H9 (cell line): ENCODE measurements at regions not wholly inside any gene's neighbourhood (a gene's known extent, or its start where the extent isn't known, plus 50 kb on each side); places are given as distances from the start of the nearest gene placed in this dataset.

Experiments
- DNase-seq: peaks from one replicate; pipeline ENCODE4 v3.0.0-alpha.2; 2017
- H2AFZ ChIP-seq: one replicate; pipeline ENCODE4 v1.6.1; 2013; ENCODE audit warnings: mild to moderate bottlenecking, low read length, control low read depth, moderate library complexity
- H2AK5ac ChIP-seq: 2 replicates; pipeline ENCODE4 v1.6.1; 2013; ENCODE audit warnings: low read length, control low read depth, mixed read lengths; ENCODE audit not compliant: insufficient read length
- H2BK120ac ChIP-seq: one replicate; pipeline ENCODE4 v1.6.1; 2013; ENCODE audit warnings: low read depth, mild to moderate bottlenecking, low read length, control low read depth, inconsistent platforms; ENCODE audit not compliant: poor library complexity, severe bottlenecking
- H2BK12ac ChIP-seq: 2 replicates; pipeline ENCODE4 v1.6.1; 2013; ENCODE audit warnings: low read length, control low read depth, mixed read lengths, low read depth; ENCODE audit not compliant: insufficient read length
- H2BK15ac ChIP-seq: 2 replicates; pipeline ENCODE4 v1.6.1; 2013; ENCODE audit warnings: low read depth, low read length, control low read depth
- H2BK20ac ChIP-seq: one replicate; pipeline ENCODE4 v1.6.1; 2013; ENCODE audit warnings: low read depth, mild to moderate bottlenecking, low read length, control low read depth, inconsistent platforms; ENCODE audit not compliant: poor library complexity, severe bottlenecking
- H2BK5ac ChIP-seq: 2 replicates; pipeline ENCODE4 v1.6.1; 2013; ENCODE audit warnings: low read length, control low read depth, mixed read lengths; ENCODE audit not compliant: insufficient read length
- H3K14ac ChIP-seq: 2 replicates; pipeline ENCODE4 v1.6.1; 2013; ENCODE audit warnings: low read length, control low read depth; ENCODE audit not compliant: insufficient read depth
- H3K18ac ChIP-seq: 2 replicates; pipeline ENCODE4 v1.6.1; 2013; ENCODE audit warnings: low read depth, mild to moderate bottlenecking, mixed read lengths, low read length, control low read depth; ENCODE audit not compliant: insufficient read length
- H3K23ac ChIP-seq: 2 replicates; pipeline ENCODE4 v1.6.1; 2013; ENCODE audit warnings: low read length, control low read depth, mixed read lengths, low read depth; ENCODE audit not compliant: insufficient read length
- H3K23me2 ChIP-seq: 2 replicates; pipeline ENCODE4 v1.6.1; 2013; ENCODE audit warnings: low read depth, mild to moderate bottlenecking, mixed read lengths, low read length, control low read depth; ENCODE audit not compliant: insufficient read length, poor library complexity, severe bottlenecking
- H3K27ac ChIP-seq: 2 replicates; pipeline ENCODE4 v1.5.1; 2013; ENCODE audit warnings: low read length, control low read depth, mixed read lengths, low read depth; ENCODE audit not compliant: insufficient read length
- H3K27me3 ChIP-seq: 2 replicates; pipeline ENCODE4 v1.6.1; 2013; ENCODE audit warnings: low read length, control low read depth, inconsistent platforms; ENCODE audit not compliant: insufficient read depth
- H3K4ac ChIP-seq: 2 replicates; pipeline ENCODE4 v1.6.1; 2013; ENCODE audit warnings: low read depth, mild to moderate bottlenecking, control low read depth, inconsistent platforms, low read length, moderate library complexity
- H3K4me1 ChIP-seq: 2 replicates; pipeline ENCODE4 v1.6.1; 2013; ENCODE audit warnings: low read length, control low read depth, inconsistent platforms; ENCODE audit not compliant: insufficient read depth
- H3K4me2 ChIP-seq: 2 replicates; pipeline ENCODE4 v1.6.1; 2013; ENCODE audit warnings: low read length, control low read depth, mixed read lengths; ENCODE audit not compliant: insufficient read length, insufficient read depth
- H3K56ac ChIP-seq: 2 replicates; pipeline ENCODE4 v1.6.1; 2013; ENCODE audit warnings: low read depth, mild to moderate bottlenecking, mixed read lengths, low read length, control low read depth; ENCODE audit not compliant: insufficient read length
- H3K79me1 ChIP-seq: 2 replicates; pipeline ENCODE4 v1.6.1; 2013; ENCODE audit warnings: low read depth, mild to moderate bottlenecking, moderate library complexity, low read length, control low read depth, inconsistent platforms; ENCODE audit not compliant: insufficient read depth, poor library complexity, severe bottlenecking
- H3K79me2 ChIP-seq: 2 replicates; pipeline ENCODE4 v1.6.1; 2013; ENCODE audit warnings: low read length, control low read depth, inconsistent platforms; ENCODE audit not compliant: insufficient read depth
- H3K9ac ChIP-seq: 2 replicates; pipeline ENCODE4 v1.6.1; 2013; ENCODE audit warnings: low read length, control low read depth, mixed read lengths; ENCODE audit not compliant: insufficient read length; ENCODE audit errors: extremely low read depth
- H3K9me3 ChIP-seq: one replicate; pipeline ENCODE4 v1.6.1; 2013; ENCODE audit warnings: low read depth, low read length, inconsistent platforms; ENCODE audit not compliant: control insufficient read depth
- H3T11ph ChIP-seq: one replicate; pipeline ENCODE4 v1.6.1; 2013; ENCODE audit warnings: mild to moderate bottlenecking, low read length, control low read depth, inconsistent platforms
- H4K20me1 ChIP-seq: one replicate; pipeline ENCODE4 v1.6.1; 2013; ENCODE audit not compliant: control insufficient read depth, insufficient read length, insufficient read depth
- H4K5ac ChIP-seq: 2 replicates; pipeline ENCODE4 v1.6.1; 2013; ENCODE audit warnings: low read depth, mild to moderate bottlenecking, mixed read lengths, low read length, control low read depth; ENCODE audit not compliant: insufficient read length
- H4K8ac ChIP-seq: replicated peaks from 2 replicates; pipeline ENCODE4 v1.6.1; 2013; ENCODE audit warnings: low read length, control low read depth, mixed read lengths, low read depth; ENCODE audit not compliant: insufficient read length
- H4K91ac ChIP-seq: 2 replicates; pipeline ENCODE4 v1.6.1; 2013; ENCODE audit warnings: low read depth, mild to moderate bottlenecking, moderate library complexity, mixed read lengths, low read length, control low read depth; ENCODE audit not compliant: insufficient read length
- H3K27ac Mint-ChIP-seq, 3 experiments: 2 replicates in 2 of 3; 3 replicates in 1 of 3; pipeline ENCODE4 v1.8.0; 2020 to 2021; ENCODE audit warnings: mixed read lengths in 3 of 3, mild to moderate bottlenecking in 1 of 3, moderate library complexity in 1 of 3
- H3K27me3 Mint-ChIP-seq: 2 replicates; pipeline ENCODE4 v1.8.0; 2021; ENCODE audit warnings: low read depth, mild to moderate bottlenecking, moderate library complexity, mixed read lengths
- H3K36me3 Mint-ChIP-seq, 3 experiments: 2 replicates in 2 of 3; 3 replicates in 1 of 3; pipeline ENCODE4 v1.8.0; 2020 to 2021; ENCODE audit warnings: low read depth in 3 of 3, mixed read lengths in 3 of 3; ENCODE audit not compliant: insufficient read depth in 1 of 3
- H3K4me1 Mint-ChIP-seq, 2 experiments: 2 replicates each; pipeline ENCODE4 v1.8.0; 2020; ENCODE audit warnings: mixed read lengths in 2 of 2
- H3K4me3 Mint-ChIP-seq, 2 experiments: 2 replicates in 1 of 2; 3 replicates in 1 of 2; pipeline ENCODE4 v1.8.0; 2020 to 2021; ENCODE audit warnings: mild to moderate bottlenecking in 2 of 2, mixed read lengths in 2 of 2, moderate library complexity in 1 of 2
- H3K9me3 Mint-ChIP-seq, 2 experiments: 2 replicates in 1 of 2; 3 replicates in 1 of 2; pipeline ENCODE4 v1.8.0; 2020; ENCODE audit warnings: mild to moderate bottlenecking in 2 of 2, mixed read lengths in 2 of 2, moderate library complexity in 1 of 2
- TF ChIP-seq, protein P1 (sequence below): fragments of 200-600 bp; sonication (generic); conservative IDR thresholded peaks from 3 replicates; pipeline ENCODE4 v1.8.0; 2021; ENCODE audit warnings: antibody characterized with exemption, mild to moderate bottlenecking

DNA sequence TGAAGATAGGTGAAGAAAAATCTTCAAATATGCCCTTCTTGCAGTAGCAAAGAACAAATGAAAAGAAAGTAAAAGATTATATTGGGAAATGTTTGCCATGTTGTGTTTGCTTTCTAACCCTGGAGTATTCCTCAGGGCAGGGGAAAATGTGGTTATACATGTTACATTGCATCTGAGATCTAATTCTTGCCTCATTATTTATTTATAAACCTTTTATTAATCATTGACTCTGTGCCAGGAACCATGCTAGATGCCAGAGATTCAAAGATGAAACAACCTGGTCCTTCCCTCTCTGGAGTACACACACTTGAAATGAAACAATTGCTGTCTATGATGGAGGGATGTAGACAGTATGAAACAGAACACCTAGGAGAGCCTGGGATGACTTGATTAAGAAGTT, 128.1 kb upstream of the HMGA2 start:
- H3K9me3 ChIP-seq, result no peaks in the 10 kb centered on the region
- no peak overlapping the region for H2BK5ac ChIP-seq
- no peak overlapping the region for H2AK5ac ChIP-seq
- TF ChIP-seq, protein P1, sequence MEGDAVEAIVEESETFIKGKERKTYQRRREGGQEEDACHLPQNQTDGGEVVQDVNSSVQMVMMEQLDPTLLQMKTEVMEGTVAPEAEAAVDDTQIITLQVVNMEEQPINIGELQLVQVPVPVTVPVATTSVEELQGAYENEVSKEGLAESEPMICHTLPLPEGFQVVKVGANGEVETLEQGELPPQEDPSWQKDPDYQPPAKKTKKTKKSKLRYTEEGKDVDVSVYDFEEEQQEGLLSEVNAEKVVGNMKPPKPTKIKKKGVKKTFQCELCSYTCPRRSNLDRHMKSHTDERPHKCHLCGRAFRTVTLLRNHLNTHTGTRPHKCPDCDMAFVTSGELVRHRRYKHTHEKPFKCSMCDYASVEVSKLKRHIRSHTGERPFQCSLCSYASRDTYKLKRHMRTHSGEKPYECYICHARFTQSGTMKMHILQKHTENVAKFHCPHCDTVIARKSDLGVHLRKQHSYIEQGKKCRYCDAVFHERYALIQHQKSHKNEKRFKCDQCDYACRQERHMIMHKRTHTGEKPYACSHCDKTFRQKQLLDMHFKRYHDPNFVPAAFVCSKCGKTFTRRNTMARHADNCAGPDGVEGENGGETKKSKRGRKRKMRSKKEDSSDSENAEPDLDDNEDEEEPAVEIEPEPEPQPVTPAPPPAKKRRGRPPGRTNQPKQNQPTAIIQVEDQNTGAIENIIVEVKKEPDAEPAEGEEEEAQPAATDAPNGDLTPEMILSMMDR, result no peak
- no peak overlapping the region for H2BK12ac ChIP-seq
- H3K9me3 Mint-ChIP-seq, result no peaks in the 10 kb centered on the region; a peak in 1 of 5 replicates
- no peak overlapping the region for H3T11ph ChIP-seq
- no peak overlapping the region for H3K27ac Mint-ChIP-seq
- no peak overlapping the region for H3K56ac ChIP-seq
- H2AFZ ChIP-seq, result no peak overlapping the region
- no peaks in the 10 kb centered on the region for H3K23me2 ChIP-seq
- no peak overlapping the region for H3K14ac ChIP-seq
- no peaks in the 10 kb centered on the region for H3K79me1 ChIP-seq
- DNase-seq, result no peak
- H3K23ac ChIP-seq, result no peak overlapping the region
- H3K4me1 ChIP-seq, result no peaks in the 10 kb centered on the region; the same call in 1 of the 2 replicates
- no peaks in the 10 kb centered on the region for H3K36me3 Mint-ChIP-seq
- no peaks in the 10 kb centered on the region for H4K20me1 ChIP-seq
- H3K9ac ChIP-seq, result no peak overlapping the region
- no peaks in the 10 kb centered on the region for H3K27me3 ChIP-seq
- no peak overlapping the region for H4K5ac ChIP-seq
- H2BK20ac ChIP-seq, result no peak overlapping the region
- no peaks in the 10 kb centered on the region; the same call in 1 of the 2 replicates for H3K27me3 Mint-ChIP-seq
- no peak overlapping the region for H4K91ac ChIP-seq
- H2BK120ac ChIP-seq, result no peak overlapping the region
- no peaks in the 10 kb centered on the region for H3K79me2 ChIP-seq
- no peak overlapping the region for H4K8ac ChIP-seq
- no peak overlapping the region for H3K27ac ChIP-seq
- H3K18ac ChIP-seq, result no peak overlapping the region
- no peak overlapping the region for H3K4me3 Mint-ChIP-seq
- no peak overlapping the region for H2BK15ac ChIP-seq
- H3K4me2 ChIP-seq, result no peak overlapping the region
- no peak overlapping the region for H3K4ac ChIP-seq
- peaks cover 5 to 7% of the 10 kb centered on the region in 2 experiments; a peak in 3 of 4 replicates for H3K4me1 Mint-ChIP-seq
